ENCODE measurements at regions not wholly inside any gene's neighbourhood (a gene's known extent, or its start where the extent isn't known, plus 50 kb on each side); places are given as distances from the start of the nearest gene placed in this dataset.

DNA sequence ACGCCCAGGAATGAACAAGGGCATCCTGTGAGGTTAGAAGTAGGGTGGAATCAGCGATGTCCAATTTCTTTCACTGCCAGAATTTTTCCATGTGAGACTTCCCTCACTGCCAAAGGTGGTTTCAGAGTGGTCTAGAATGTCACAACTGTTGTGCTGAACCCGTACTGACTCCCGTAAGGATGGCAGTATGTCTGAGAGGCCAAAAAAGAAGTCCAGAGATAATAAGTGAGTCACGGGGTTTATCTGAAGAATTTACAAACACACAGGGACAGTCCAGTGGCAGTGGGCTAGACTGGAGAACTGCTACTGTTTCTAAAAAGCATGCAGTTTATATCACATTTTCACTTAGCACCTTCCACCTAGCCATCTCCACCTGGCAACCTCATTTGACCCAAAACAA lies 160.6 kb upstream of the ATP10A start:
- H3K36me3 Mint-ChIP-seq = no peaks in the 10 kb centered on the region
- H3K27ac Mint-ChIP-seq = no peak overlapping the region
- no peaks in the 10 kb centered on the region for H3K4me1 Mint-ChIP-seq

DNA sequence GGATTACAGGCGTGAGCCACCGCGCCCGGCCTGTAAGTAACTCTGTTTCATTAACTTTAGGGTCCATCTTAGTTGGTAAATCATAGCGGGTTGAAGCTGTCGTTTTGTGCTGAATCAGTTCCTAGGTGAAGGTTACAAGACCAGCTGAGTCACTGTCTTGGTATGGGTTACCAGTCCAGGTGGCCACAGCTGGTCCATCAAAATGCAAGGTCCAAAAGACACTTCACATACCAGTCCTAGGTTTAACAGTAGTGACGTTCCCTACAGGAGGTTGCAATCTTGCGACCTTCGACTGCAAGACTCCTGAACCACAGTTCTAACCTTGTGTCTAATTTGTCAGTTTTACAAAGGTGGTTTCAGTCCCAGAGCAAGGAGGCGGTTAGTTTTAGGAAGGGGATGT lies 160.1 kb upstream of the ATP10A start:
- no peaks in the 10 kb centered on the region for H3K36me3 Mint-ChIP-seq
- ATAC-seq (no peak), DNase-seq (no peak)
- Histone ChIP-seq H3K36me3 (ENCODE audit: control insufficient read depth, insufficient read depth, low read length) (no peaks in the 10 kb centered on the region), H3K4me1 (ENCODE audit: control insufficient read depth, insufficient read depth, low read length) (no peaks in the 10 kb centered on the region), H3K27me3 (ENCODE audit: control insufficient read depth, insufficient read depth, low read length) (no peaks in the 10 kb centered on the region), H3K27ac (ENCODE audit: low read length) (no peak overlapping the region), H3K4me3 (ENCODE audit: low read length) (no peak overlapping the region), H3K9me3 (ENCODE audit: control insufficient read depth, insufficient read depth, low read length) (no peaks in the 10 kb centered on the region)
- no peaks in the 10 kb centered on the region for H3K9me3 Mint-ChIP-seq
- intact Hi-C loops (cut with micrococcal nuclease) = no loop called here
- H3K4me3 Mint-ChIP-seq = no peak overlapping the region
- no peak overlapping the region for H3K27ac Mint-ChIP-seq
- TF ChIP-seq, protein P1, sequence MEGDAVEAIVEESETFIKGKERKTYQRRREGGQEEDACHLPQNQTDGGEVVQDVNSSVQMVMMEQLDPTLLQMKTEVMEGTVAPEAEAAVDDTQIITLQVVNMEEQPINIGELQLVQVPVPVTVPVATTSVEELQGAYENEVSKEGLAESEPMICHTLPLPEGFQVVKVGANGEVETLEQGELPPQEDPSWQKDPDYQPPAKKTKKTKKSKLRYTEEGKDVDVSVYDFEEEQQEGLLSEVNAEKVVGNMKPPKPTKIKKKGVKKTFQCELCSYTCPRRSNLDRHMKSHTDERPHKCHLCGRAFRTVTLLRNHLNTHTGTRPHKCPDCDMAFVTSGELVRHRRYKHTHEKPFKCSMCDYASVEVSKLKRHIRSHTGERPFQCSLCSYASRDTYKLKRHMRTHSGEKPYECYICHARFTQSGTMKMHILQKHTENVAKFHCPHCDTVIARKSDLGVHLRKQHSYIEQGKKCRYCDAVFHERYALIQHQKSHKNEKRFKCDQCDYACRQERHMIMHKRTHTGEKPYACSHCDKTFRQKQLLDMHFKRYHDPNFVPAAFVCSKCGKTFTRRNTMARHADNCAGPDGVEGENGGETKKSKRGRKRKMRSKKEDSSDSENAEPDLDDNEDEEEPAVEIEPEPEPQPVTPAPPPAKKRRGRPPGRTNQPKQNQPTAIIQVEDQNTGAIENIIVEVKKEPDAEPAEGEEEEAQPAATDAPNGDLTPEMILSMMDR (IDR thresholded peaks at IDR 0.05) = no peak
- H3K4me1 Mint-ChIP-seq = no peaks in the 10 kb centered on the region
- peaks cover 0 to 3% of the 10 kb centered on the region in 2 donors for H3K27me3 Mint-ChIP-seq (ENCODE audit: low read depth in 2 of 2)
- 91% methylated on average over 9 of the region's 10 CpGs for WGBS (ENCODE audit: insufficient coverage)

More for the DNA sequence above, 160.6 kb upstream of the ATP10A start:
- Mint-ChIP-seq H3K4me3 (no peak overlapping the region), H3K27me3 (ENCODE audit: low read depth in 2 of 2) (peaks cover 0 to 3% of the 10 kb centered on the region in 2 donors), H3K9me3 (no peaks in the 10 kb centered on the region)
- 89% methylated on average over 4 of the region's 5 CpGs for WGBS (ENCODE audit: insufficient coverage)
- Histone ChIP-seq H3K27ac (ENCODE audit: low read length) (no peak overlapping the region), H3K4me3 (ENCODE audit: low read length) (no peak overlapping the region), H3K9me3 (ENCODE audit: control insufficient read depth, insufficient read depth, low read length) (no peaks in the 10 kb centered on the region), H3K27me3 (ENCODE audit: control insufficient read depth, insufficient read depth, low read length) (no peaks in the 10 kb centered on the region), H3K36me3 (ENCODE audit: control insufficient read depth, insufficient read depth, low read length) (no peaks in the 10 kb centered on the region), H3K4me1 (ENCODE audit: control insufficient read depth, insufficient read depth, low read length) (no peaks in the 10 kb centered on the region)
- ATAC-seq (no peak), DNase-seq (no peak)
- TF ChIP-seq, protein P1 (IDR thresholded peaks at IDR 0.05) = no peak
- intact Hi-C loops (cut with micrococcal nuclease) = no loop called here

DNA sequence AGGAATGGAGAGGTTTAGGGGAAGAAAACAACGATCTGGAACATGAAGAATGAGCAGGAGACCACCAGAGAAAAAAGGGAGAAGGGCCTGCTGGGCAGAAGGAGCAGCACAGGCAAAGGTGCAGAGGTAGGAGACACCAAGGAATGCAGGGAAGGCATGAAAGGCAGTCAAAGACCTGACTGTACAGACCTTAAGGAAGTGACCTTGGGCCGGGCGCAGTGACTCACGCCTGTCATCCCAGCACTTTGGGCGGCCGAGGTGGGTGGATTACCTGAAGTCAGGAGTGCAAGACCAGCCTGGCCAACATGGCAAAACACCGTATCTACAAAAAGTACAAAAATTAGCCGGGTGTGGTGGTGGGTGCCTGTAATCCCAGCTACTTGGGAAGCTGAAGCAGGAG lies 157.7 kb upstream of the ATP10A start:
- H3K4me1 Mint-ChIP-seq = no peaks in the 10 kb centered on the region
- Histone ChIP-seq H3K4me3 (ENCODE audit: low read length) (no peak overlapping the region), H3K36me3 (ENCODE audit: control insufficient read depth, insufficient read depth, low read length) (no peaks in the 10 kb centered on the region), H3K27me3 (ENCODE audit: control insufficient read depth, insufficient read depth, low read length) (no peaks in the 10 kb centered on the region), H3K4me1 (ENCODE audit: control insufficient read depth, insufficient read depth, low read length) (no peaks in the 10 kb centered on the region), H3K9me3 (ENCODE audit: control insufficient read depth, insufficient read depth, low read length) (no peaks in the 10 kb centered on the region), H3K27ac (ENCODE audit: low read length) (no peak overlapping the region)
- 93% methylated on average over 8 of the region's 8 CpGs for WGBS (ENCODE audit: insufficient coverage)
- H3K4me3 Mint-ChIP-seq = no peak overlapping the region
- H3K27ac Mint-ChIP-seq = no peak overlapping the region
- H3K36me3 Mint-ChIP-seq = no peaks in the 10 kb centered on the region
- H3K9me3 Mint-ChIP-seq = no peaks in the 10 kb centered on the region
- DNase-seq (no peak), ATAC-seq (no peak)
- TF ChIP-seq, protein P1 (IDR thresholded peaks at IDR 0.05) = no peak
- intact Hi-C loops (cut with micrococcal nuclease) = no loop called here
- H3K27me3 Mint-ChIP-seq (ENCODE audit: low read depth in 2 of 2) = peaks cover 0 to 3% of the 10 kb centered on the region in 2 donors

DNA sequence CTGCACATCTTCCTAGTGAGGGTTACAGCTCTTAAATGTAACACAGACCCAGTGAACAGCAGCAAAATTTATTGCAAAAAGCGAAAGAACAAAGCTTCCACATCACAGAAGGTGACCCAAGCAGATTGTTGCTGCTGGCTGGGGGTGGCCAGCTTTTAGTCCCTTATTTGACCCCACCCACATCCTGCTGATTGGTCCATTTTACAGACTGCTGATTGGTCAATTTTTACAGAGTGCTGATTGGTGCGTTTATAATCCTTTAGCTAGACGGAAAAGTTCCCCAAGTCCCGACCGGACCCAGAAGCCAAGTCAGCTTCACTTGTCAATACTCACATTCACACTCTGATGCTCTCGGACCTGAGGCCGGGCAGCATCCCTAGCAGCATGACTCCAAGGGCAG lies 154.5 kb upstream of the ATP10A start:
- intact Hi-C loops (cut with micrococcal nuclease) = no loop called here
- Histone ChIP-seq H3K27ac (ENCODE audit: low read length) (no peak overlapping the region), H3K4me1 (ENCODE audit: control insufficient read depth, insufficient read depth, low read length) (no peaks in the 10 kb centered on the region), H3K36me3 (ENCODE audit: control insufficient read depth, insufficient read depth, low read length) (no peaks in the 10 kb centered on the region), H3K27me3 (ENCODE audit: control insufficient read depth, insufficient read depth, low read length) (no peaks in the 10 kb centered on the region), H3K4me3 (ENCODE audit: low read length) (no peak overlapping the region), H3K9me3 (ENCODE audit: control insufficient read depth, insufficient read depth, low read length) (no peaks in the 10 kb centered on the region)
- H3K27ac Mint-ChIP-seq = no peak overlapping the region
- DNase-seq = no peak
- H3K4me3 Mint-ChIP-seq = no peak overlapping the region
- WGBS (ENCODE audit: insufficient coverage) = 91% methylated on average over 7 of the region's 7 CpGs
- H3K9me3 Mint-ChIP-seq = no peaks in the 10 kb centered on the region
- peaks cover 8 to 10% of the 10 kb centered on the region in 2 donors for H3K27me3 Mint-ChIP-seq (ENCODE audit: low read depth in 2 of 2)
- no peaks in the 10 kb centered on the region for H3K36me3 Mint-ChIP-seq
- H3K4me1 Mint-ChIP-seq = no peaks in the 10 kb centered on the region
- ATAC-seq = no peak
- TF ChIP-seq, protein P1 (IDR thresholded peaks at IDR 0.05) = no peak

Measured in natural killer cell (primary cell).